GM08714 (cell line): ENCODE measurements at regions not wholly inside any gene's neighbourhood (a gene's known extent, or its start where the extent isn't known, plus 50 kb on each side); places are given as distances from the start of the nearest gene placed in this dataset.
"Not testable (repeated sequence)": the region's sequence is repeated elsewhere in the genome, so short reads cannot be mapped to it uniquely, and the experiment has no call there.

ENCODE experiments used
- H3K4me3 ChIP-seq: fragments of 200-500 bp; sonication (Bioruptor generic); 2 replicates; pipeline ENCODE4 v1.5.1; 2014; ENCODE audit warnings: mild to moderate bottlenecking, low read length, inconsistent platforms
- ZNF274 ChIP-seq: IDR thresholded peaks from 2 replicates; pipeline ENCODE4 v1.6.1; 2012; ENCODE audit warnings: mild to moderate bottlenecking, low read depth, low read length

DNA sequence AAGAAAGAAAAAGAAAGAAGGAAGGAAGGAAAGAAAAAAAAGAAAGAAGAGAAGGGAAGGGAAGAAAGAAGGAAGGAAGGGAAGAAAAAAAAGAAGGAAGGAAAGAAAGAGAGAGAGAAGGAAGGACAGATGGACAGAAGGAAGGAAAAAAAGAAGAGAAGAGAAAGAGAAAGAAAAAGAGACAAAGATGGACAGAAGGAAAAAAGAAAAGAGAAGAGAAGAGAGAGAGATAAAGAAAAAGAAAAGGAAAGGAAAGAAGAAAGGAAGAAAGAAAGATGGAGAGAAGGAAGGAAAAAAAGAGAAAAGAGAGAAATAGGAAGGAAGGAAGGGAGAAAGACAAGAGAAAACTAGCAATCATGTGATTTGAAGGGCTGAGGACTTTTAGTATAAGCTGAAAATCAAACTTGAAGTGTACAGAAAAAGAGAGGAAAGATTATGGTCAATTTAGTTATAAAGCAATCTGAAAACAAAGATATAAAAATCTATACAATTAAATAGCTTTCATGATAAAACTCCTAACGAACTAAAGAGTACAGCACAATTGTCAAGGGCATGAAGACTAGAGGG lies 115.3 kb downstream of the LTN1 start:
- no peak for TF ChIP-seq ZNF274

DNA sequence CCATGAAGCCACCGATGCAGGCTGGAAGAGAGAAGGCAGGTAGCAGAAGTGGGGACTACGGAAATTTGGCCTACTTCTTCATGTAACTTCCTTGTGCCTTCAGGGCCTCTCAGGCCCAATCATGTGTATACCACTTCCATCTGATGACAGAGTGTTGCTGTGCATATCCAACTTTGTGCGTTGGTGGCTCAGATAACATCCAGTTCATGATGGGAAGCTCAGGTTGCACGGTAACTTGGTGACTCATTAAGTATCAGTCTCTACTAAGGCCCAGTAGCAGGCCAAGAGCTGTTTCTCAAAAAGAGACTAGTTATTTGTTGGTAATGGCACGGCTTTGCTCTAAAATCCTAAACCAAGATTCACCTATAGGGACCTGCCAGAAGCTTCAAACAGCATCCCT lies 117.6 kb downstream of the LTN1 start:
- no peak for TF ChIP-seq ZNF274
- H3K4me3 ChIP-seq, result no peak overlapping the region

More for the DNA sequence above, 115.3 kb downstream of the LTN1 start:
- no peak overlapping the region for H3K4me3 ChIP-seq

DNA sequence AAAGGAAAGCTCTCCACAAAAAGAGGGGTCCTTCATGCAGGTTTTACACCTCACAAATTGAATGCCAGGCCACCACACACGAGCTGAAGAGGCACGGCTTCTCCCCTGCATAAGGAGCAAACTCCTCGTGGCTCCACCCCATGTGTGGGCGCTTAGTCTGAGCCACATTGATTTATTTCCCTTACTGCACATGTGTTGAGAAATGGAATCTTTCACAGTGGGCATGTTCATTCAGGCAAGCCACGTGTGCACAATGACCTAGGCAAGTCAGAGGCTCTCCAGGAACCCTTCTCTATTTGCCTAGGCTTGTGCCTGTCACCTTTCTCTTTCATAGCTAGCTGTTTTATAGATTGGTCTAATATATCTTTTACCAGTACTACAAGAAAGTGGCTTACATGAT lies 120.5 kb downstream of the LTN1 start:
- no peak overlapping the region for H3K4me3 ChIP-seq
- TF ChIP-seq ZNF274, result no peak

DNA sequence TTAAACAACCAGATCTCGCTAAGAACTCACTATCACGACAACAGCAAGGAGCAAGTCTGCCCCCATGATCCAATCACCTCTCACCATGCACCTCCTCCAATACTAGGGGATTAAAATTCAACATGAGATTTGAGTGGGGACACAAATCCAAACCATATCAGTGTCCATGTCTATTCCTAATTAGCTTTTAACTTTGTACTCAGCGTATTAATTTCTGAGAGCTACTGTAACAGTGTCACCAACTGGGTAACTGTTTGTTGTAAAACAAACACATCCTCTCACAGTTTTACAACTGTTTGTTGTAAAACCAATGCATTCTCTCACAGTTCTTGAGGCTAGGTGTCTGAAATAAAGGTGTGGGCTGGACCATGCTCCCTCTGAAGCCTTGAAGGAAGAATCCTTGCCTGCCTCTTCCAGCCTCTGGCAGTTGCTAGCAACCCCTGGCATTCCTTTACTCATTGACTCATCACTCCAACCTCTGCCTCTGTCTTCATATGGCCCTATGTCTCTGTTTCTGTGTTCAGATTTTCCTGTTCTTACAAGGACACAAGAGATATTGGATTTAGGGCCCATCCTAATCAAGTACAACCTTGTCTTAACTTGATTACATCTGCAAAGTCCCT lies 121.2 kb downstream of the LTN1 start:
- TF ChIP-seq ZNF274, result no peak
- H3K4me3 ChIP-seq, result no peak overlapping the region

DNA sequence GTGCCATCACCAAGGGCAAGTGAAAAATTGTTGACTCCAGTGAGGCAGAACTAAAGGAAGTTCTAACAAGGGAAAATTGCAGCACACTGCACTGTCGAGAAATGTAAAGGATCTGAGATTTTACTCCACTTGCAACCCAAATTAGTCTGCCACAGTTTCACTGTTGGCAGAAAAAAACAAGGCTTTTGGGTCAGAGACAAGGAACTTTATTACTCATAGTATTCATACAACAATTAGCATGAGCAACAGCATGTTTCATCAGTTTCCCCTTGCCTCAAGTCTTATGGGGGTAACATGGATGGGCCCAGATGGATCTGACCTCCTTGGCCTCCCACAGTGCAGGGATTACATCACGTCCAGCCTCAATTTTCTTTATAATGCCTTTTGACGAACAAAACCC lies 125.3 kb downstream of the LTN1 start:
- no peak for TF ChIP-seq ZNF274
- H3K4me3 ChIP-seq, result no peak overlapping the region

DNA sequence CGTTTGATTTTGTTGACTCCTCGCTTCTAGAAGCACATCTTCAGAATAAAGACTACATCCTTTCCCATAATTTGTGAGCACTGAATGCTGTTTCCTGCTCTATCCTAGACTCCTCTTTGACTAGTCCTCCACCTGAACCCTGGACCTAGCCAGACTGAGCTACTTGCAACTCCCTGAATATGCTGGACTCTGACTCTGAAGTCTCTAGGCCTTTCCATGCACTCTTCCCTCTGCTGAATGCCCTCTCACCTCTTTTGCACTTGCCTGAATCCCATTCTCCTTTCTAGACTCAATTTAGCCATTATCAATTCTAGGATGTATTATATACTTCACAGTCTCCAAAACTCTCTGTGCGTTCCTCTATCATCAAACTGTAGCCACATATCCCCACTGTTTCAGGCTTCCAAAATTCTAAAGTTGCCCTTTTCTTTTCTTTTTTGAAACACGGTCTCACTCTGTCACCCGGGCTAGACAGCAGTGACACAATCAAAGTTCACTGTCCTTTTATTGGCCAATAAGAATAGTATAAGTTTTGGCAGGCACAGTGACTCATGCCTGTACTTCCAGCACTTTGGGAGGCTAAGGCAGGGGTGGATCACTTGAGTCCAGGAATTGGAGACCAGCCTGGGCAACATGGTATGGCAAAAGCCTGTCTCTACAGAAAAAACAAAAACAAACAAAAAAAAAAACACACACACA lies 127.0 kb downstream of the LTN1 start:
- TF ChIP-seq ZNF274, result no peak
- H3K4me3 ChIP-seq, result no peak overlapping the region

DNA sequence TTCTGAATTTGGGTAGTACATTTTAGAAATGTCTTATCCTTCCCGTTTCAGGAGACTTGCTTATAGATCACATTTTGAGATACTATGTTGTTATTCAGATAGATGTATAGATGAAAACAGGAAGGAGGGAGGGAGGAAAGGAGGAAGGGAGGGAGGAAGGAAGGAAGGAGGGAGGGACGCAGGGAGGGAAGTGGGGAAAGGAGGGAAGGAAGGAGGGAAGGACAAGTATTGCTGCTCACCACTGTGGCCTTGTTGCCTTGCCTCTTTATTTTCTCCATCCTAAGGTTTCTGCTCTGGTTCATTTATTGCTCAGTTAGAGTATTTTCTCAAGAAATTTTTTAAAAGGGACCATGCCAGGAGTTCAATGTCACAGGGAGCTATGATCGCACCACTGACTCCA lies 134.3 kb downstream of the LTN1 start:
- H3K4me3 ChIP-seq, result no peak overlapping the region
- TF ChIP-seq ZNF274, result no peak

DNA sequence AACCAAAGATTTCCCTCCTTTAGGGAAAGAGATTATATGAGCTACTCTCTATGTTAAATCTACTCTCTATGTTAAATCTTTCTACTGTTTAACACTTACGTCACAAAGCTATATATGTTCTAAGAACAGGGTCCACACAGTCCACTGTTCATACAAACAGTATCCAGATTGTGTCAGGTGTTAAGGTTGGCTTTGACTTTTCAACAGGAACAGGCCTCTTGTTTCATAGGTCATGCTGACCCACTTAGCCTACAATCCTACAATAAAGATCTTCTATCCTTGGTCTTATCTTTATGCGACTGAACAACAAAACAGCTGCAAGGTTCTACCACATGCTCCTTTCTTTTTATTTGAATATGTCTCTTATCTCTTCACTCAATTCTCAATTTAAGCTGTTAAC lies 134.9 kb downstream of the LTN1 start:
- TF ChIP-seq ZNF274, result no peak
- no peak overlapping the region for H3K4me3 ChIP-seq

DNA sequence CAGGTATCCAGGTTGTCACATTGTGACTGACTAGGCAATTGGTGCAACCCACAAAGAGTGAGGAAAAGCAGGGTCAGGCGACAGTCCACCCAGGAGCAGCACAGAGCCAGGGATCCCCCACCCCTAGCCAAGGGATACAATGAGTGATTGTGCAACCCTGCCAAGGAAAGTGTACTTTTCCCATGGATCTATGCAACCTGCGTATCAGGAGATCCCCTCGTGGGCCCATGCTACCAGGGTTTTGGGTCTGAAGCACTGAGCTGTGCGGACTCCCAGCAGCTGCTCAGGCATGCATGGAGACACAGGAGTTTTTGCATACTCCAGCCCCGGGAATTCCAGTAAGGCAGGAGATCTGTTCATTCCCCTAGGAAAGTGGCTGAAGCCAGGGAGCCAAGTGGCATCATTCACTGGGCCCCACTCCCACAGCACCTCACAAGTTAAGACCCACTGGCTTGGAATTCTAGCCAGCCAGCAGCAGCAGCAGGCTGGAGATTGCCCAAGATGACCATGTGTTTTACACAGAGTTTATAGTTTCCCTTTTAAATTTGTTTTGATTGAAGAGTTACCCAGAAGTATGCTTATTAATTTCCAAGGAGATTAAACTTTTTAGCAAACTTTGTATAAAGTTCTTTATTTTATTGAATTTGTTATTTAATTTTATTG lies 136.0 kb downstream of the LTN1 start:
- no peak for TF ChIP-seq ZNF274
- H3K4me3 ChIP-seq, result no peak overlapping the region

DNA sequence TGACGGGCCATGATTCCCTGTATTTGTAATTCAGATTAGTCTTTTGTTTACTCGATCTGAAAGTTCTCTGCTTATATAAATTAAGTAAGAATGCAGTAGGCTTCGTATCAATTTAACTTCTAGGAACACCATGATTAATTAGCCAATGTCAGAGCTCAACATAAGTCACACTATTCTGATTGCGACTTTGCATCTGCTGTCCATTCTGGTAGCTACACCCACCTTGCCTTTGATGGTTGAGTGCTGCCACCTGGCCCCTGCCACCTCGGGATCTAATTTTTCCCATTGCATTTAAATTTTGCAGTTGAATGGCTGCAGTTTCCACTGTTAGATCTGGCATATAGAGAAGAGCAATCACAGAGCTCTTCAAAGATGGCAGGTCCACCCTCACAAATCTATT lies 140.0 kb downstream of the LTN1 start:
- no peak for TF ChIP-seq ZNF274
- no peak overlapping the region for H3K4me3 ChIP-seq

DNA sequence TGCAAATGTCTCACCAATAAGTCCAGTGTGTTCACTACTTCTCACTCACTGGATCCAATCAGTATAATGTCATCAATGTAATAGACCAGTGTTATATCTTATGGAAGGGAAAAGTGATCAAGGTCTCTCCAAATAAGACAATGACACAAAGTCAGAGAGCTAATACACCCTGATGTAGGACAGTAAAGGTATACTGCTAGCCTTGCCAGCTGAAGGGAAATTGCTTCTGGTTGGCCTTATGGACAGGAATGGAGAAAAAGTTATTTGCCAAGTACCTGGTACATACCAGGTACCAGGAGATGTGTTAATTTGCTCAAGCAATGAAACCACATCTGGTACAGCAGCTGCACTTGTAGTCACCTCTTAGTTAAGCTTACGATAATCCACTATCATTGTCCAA lies 141.0 kb downstream of the LTN1 start:
- no peak for TF ChIP-seq ZNF274
- no peak overlapping the region for H3K4me3 ChIP-seq

DNA sequence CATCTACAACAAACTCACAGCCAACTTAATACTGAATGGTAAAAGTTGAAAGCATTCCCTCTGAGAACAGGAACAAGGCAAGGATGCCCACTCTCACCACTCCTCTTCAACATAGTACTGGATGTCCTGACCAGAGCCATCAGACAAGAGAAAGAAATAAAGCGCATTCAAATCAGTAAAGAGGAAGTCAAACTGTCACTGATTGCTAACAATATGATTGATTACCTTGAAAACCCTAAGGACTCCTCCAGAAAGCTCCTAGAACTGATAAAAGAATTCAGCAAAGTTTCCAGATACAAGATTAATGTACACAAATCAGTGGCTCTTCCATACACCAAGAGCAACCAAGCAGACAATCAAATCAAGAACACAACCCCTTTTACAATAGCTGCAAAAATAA lies 153.4 kb downstream of the LTN1 start:
- not testable (repeated sequence) for H3K4me3 ChIP-seq

DNA sequence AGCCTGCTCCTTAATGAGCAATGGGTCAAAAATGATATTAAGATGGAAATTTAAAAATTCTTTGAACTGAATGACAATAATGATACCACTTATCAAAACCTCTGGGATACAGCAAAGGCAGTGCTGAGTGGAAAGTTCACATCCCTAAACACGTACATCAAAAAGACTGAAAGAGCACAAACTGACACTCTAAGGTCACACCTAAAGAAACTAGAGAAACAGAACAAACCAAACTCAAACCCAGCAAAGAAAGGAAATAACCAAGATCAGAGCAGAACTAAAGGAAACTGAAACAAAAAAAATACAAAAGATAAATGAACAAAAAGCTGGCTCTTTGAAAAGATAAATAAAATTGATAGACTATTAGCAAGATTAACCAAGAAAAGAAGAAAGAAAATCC lies 155.3 kb downstream of the LTN1 start:
- not testable (repeated sequence) for H3K4me3 ChIP-seq

DNA sequence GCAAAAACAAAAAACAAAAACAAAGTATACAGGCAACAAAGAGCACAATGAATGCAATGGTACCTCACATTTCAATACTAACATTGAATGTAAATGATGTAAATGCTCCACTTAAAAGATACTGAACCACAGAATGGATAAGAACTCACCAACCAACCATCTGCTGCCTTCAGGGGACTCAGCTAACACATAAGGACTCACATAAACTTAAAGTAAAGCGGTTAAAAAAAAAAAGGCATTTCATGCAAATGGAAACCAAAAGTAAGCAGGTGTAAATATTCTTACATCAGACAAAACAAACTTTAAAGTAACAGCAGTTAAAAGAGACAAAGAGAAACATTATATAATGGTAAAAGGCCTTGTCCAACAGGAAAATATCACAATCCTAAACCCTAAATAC lies 156.1 kb downstream of the LTN1 start:
- not testable (repeated sequence) for H3K4me3 ChIP-seq
